ENCODE measurements at regions not wholly inside any gene's neighbourhood (a gene's known extent, or its start where the extent isn't known, plus 50 kb on each side); places are given as distances from the start of the nearest gene placed in this dataset.

DNA sequence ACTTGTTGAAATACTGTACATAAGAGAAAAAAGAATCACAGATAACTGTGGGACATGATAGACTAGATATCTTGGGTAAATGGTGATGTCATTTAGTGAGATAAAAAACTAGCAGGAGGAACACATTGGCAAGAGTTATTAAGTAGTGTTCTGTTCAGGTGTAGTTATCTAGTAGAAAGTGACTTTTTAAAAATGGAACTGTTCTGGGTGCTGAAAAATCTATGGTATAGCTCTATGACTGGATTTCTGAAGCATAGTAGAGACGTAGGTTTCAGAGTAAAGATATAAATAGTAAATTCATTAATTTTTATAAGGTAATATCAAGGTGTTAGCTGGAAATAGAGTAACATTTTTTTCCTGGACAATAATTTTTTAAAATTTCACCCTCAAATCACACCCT, 225.1 kb upstream of the UGT8 start:
- Mint-ChIP-seq H3K4me3 (no peak overlapping the region), H3K4me1 (no peaks in the 10 kb centered on the region), H3K27ac (no peak overlapping the region), H3K36me3 (no peaks in the 10 kb centered on the region), H3K27me3 (ENCODE audit: low read depth in 3 of 3) (peaks cover 2 to 3% (median 2%) of the 10 kb centered on the region in 3 donors), H3K9me3 (peaks cover 0 to 1% (median 0%) of the 10 kb centered on the region in 7 donors)
- H3K27me3 ChIP-seq (ENCODE audit: control insufficient read depth in 2 of 2, insufficient read depth in 2 of 2, low read length in 2 of 2), result no peaks in the 10 kb centered on the region
- H3K27ac ChIP-seq (ENCODE audit: low read depth in 1 of 2, low read length in 2 of 2), result no peak overlapping the region
- H3K4me2 ChIP-seq (replicated peaks; ENCODE audit: extremely low read depth, low read length, poor library complexity, severe bottlenecking), result no peak overlapping the region
- no peaks in the 10 kb centered on the region for H4K20me1 ChIP-seq (ENCODE audit: insufficient read depth, low read length)
- TF ChIP-seq, protein P1, sequence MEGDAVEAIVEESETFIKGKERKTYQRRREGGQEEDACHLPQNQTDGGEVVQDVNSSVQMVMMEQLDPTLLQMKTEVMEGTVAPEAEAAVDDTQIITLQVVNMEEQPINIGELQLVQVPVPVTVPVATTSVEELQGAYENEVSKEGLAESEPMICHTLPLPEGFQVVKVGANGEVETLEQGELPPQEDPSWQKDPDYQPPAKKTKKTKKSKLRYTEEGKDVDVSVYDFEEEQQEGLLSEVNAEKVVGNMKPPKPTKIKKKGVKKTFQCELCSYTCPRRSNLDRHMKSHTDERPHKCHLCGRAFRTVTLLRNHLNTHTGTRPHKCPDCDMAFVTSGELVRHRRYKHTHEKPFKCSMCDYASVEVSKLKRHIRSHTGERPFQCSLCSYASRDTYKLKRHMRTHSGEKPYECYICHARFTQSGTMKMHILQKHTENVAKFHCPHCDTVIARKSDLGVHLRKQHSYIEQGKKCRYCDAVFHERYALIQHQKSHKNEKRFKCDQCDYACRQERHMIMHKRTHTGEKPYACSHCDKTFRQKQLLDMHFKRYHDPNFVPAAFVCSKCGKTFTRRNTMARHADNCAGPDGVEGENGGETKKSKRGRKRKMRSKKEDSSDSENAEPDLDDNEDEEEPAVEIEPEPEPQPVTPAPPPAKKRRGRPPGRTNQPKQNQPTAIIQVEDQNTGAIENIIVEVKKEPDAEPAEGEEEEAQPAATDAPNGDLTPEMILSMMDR (IDR thresholded peaks at IDR 0.05), result no peak
- H3K9ac ChIP-seq (ENCODE audit: insufficient read depth, low read length, poor library complexity, severe bottlenecking), result no peak overlapping the region
- H3K79me2 ChIP-seq (ENCODE audit: insufficient read depth, low read length), result no peaks in the 10 kb centered on the region
- WGBS (ENCODE audit: insufficient coverage), result no CpG with 5 or more reads among the region's 1 CpG
- no peak overlapping the region for H2AFZ ChIP-seq (ENCODE audit: insufficient read depth, low read depth, low read length, poor library complexity, severe bottlenecking)
- H3K9me3 ChIP-seq (replicated peaks in 1 of 2; ENCODE audit: control insufficient read depth in 1 of 2, insufficient read depth in 1 of 2, low read length in 2 of 2), result no peaks in the 10 kb centered on the region
- no peak for DNase-seq
- H3K4me1 ChIP-seq (ENCODE audit: control insufficient read depth in 1 of 2, insufficient read depth in 2 of 2, low read length in 2 of 2), result no peaks in the 10 kb centered on the region
- intact Hi-C loops (cut with micrococcal nuclease), result no loop called here
- no peaks in the 10 kb centered on the region for H3K36me3 ChIP-seq (replicated peaks in 1 of 2; ENCODE audit: control insufficient read depth in 1 of 2, insufficient read depth in 2 of 2, low read length in 2 of 2)
- H3K4me3 ChIP-seq (replicated peaks in 1 of 3; ENCODE audit: low read depth in 2 of 3, low read length in 3 of 3), result no peak overlapping the region

DNA sequence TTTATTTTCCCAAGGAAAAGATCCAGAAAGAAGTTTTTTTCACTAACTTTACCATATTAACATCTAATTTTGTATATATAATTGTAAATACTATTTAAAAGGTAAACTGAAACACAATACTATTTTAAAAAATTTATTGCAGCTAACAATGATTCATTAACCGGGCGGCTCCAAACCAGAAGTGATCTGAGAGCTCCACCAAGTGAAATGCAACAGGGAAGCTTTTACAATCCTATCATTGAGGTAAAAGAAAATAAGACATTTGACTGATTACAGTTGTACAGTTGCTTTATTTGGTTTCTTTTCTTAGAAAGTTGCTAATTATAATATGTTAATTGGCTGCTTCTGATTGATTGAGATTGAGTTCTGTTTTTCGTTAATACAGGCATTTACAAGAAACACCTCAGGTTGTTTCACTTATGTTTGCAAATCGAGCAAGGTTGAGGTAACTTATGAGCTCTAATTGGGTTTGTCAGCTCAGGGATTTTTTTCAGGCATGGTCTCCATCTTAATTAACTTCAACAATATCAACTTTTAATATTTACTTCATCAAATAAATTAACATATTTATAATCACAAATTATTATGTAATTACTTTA, 220.2 kb upstream of the UGT8 start:
- Mint-ChIP-seq H3K36me3 (no peaks in the 10 kb centered on the region), H3K4me3 (no peak overlapping the region), H3K27ac (no peak overlapping the region), H3K27me3 (ENCODE audit: low read depth in 3 of 3) (peaks cover 0 to 2% (median 0%) of the 10 kb centered on the region in 3 donors), H3K9me3 (no peaks in the 10 kb centered on the region), H3K4me1 (no peaks in the 10 kb centered on the region)
- no peaks in the 10 kb centered on the region for H3K27me3 ChIP-seq (ENCODE audit: control insufficient read depth in 2 of 2, insufficient read depth in 2 of 2, low read length in 2 of 2)
- H3K4me1 ChIP-seq (ENCODE audit: control insufficient read depth in 1 of 2, insufficient read depth in 2 of 2, low read length in 2 of 2), result no peaks in the 10 kb centered on the region
- no peak overlapping the region for H3K4me3 ChIP-seq (replicated peaks in 1 of 3; ENCODE audit: low read depth in 2 of 3, low read length in 3 of 3)
- no peaks in the 10 kb centered on the region for H3K36me3 ChIP-seq (replicated peaks in 1 of 2; ENCODE audit: control insufficient read depth in 1 of 2, insufficient read depth in 2 of 2, low read length in 2 of 2)
- intact Hi-C loops (cut with micrococcal nuclease), result no loop called here
- WGBS (ENCODE audit: insufficient coverage), result no CpG with 5 or more reads among the region's 4 CpGs
- no peak overlapping the region for H3K27ac ChIP-seq (ENCODE audit: low read depth in 1 of 2, low read length in 2 of 2)
- TF ChIP-seq, protein P1 (IDR thresholded peaks at IDR 0.05), result no peak
- no peak overlapping the region for H3K9ac ChIP-seq (ENCODE audit: insufficient read depth, low read length, poor library complexity, severe bottlenecking)
- H4K20me1 ChIP-seq (ENCODE audit: insufficient read depth, low read length), result no peaks in the 10 kb centered on the region
- H2AFZ ChIP-seq (ENCODE audit: insufficient read depth, low read depth, low read length, poor library complexity, severe bottlenecking), result no peak overlapping the region
- no peak for DNase-seq
- H3K4me2 ChIP-seq (replicated peaks; ENCODE audit: extremely low read depth, low read length, poor library complexity, severe bottlenecking), result no peak overlapping the region
- no peaks in the 10 kb centered on the region for H3K9me3 ChIP-seq (replicated peaks in 1 of 2; ENCODE audit: control insufficient read depth in 1 of 2, insufficient read depth in 1 of 2, low read length in 2 of 2)
- no peaks in the 10 kb centered on the region for H3K79me2 ChIP-seq (ENCODE audit: insufficient read depth, low read length)

Data from CD14-positive monocyte (primary cell).